SJSA1 (cell line): ENCODE measurements at regions not wholly inside any gene's neighbourhood (a gene's known extent, or its start where the extent isn't known, plus 50 kb on each side); places are given as distances from the start of the nearest gene placed in this dataset.
"Not testable (repeated sequence)": the region's sequence is repeated elsewhere in the genome, so short reads cannot be mapped to it uniquely, and the experiment has no call there.

ENCODE experiments used
- DNase-seq, 2 experiments: peaks; one replicate each; pipeline ENCODE4 v3.0.0-alpha.2; 2015 to 2020; ENCODE audit warnings: low spot score in 2 of 2, low read depth in 1 of 2
- H3K27ac ChIP-seq: fragments of 250-450 bp; sonication (Bioruptor Pico); 2 replicates; pipeline ENCODE4 v1.5.1; 2020; ENCODE audit warnings: mild to moderate bottlenecking, moderate library complexity
- H3K27me3 ChIP-seq: fragments of 250-450 bp; sonication (Bioruptor Pico); replicated peaks from 2 replicates; pipeline ENCODE4 v1.5.1; 2020; ENCODE audit warnings: mild to moderate bottlenecking, moderate library complexity
- H3K36me3 ChIP-seq: fragments of 250-450 bp; sonication (Bioruptor Pico); 2 replicates; pipeline ENCODE4 v1.5.1; 2020; ENCODE audit warnings: mild to moderate bottlenecking
- H3K4me1 ChIP-seq: fragments of 250-450 bp; sonication (Bioruptor Pico); replicated peaks from 2 replicates; pipeline ENCODE4 v1.6.1; 2021; ENCODE audit warnings: mild to moderate bottlenecking
- H3K4me3 ChIP-seq: fragments of 250-450 bp; sonication (Bioruptor Pico); 2 replicates; pipeline ENCODE4 v1.5.1; 2020; ENCODE audit warnings: mild to moderate bottlenecking
- H3K9me3 ChIP-seq: fragments of 250-450 bp; sonication (Bioruptor Pico); replicated peaks from 2 replicates; pipeline ENCODE4 v1.5.1; 2020; ENCODE audit warnings: mild to moderate bottlenecking

GRCh38 chr2:129797489-129798300, 181.8 kb upstream of the RAB6C start:
- H3K9me3 ChIP-seq, result no peaks in the 10 kb centered on the region
- no peak overlapping the region for H3K4me3 ChIP-seq
- H3K27me3 ChIP-seq, result no peaks in the 10 kb centered on the region
- no peaks in the 10 kb centered on the region for H3K36me3 ChIP-seq
- H3K4me1 ChIP-seq, result no peaks in the 10 kb centered on the region
- no peak overlapping the region for H3K27ac ChIP-seq
- DNase-seq, result no peak

- no peaks in the 10 kb centered on the region for H3K36me3 ChIP-seq
- no peaks in the 10 kb centered on the region for H3K4me1 ChIP-seq
- H3K27ac ChIP-seq, result no peak overlapping the region
- H3K9me3 ChIP-seq, result no peaks in the 10 kb centered on the region
- H3K27me3 ChIP-seq, result no peaks in the 10 kb centered on the region
- no peak for DNase-seq
- H3K4me3 ChIP-seq, result no peak overlapping the region
These were observed 181.2 kb upstream of the RAB6C start for GRCh38 chr2:129798301-129798581.

GRCh38 chr2:129798626-129799025, 180.8 kb upstream of the RAB6C start:
- no peaks in the 10 kb centered on the region for H3K9me3 ChIP-seq
- H3K27me3 ChIP-seq, result no peaks in the 10 kb centered on the region
- DNase-seq, result no peak
- H3K4me3 ChIP-seq, result no peak overlapping the region
- no peaks in the 10 kb centered on the region for H3K4me1 ChIP-seq
- H3K36me3 ChIP-seq, result no peaks in the 10 kb centered on the region
- H3K27ac ChIP-seq, result no peak overlapping the region

- no peaks in the 10 kb centered on the region for H3K9me3 ChIP-seq
- no peaks in the 10 kb centered on the region for H3K27me3 ChIP-seq
- no peak overlapping the region for H3K4me3 ChIP-seq
- H3K4me1 ChIP-seq, result no peaks in the 10 kb centered on the region
- DNase-seq, result no peak
- H3K27ac ChIP-seq, result no peak overlapping the region
- H3K36me3 ChIP-seq, result no peaks in the 10 kb centered on the region
These were observed 180.2 kb upstream of the RAB6C start for GRCh38 chr2:129799036-129799958.

GRCh38 chr2:129800285-129800684, 179.2 kb upstream of the RAB6C start:
- H3K36me3 ChIP-seq, result no peaks in the 10 kb centered on the region
- H3K27me3 ChIP-seq, result no peaks in the 10 kb centered on the region
- no peak overlapping the region for H3K27ac ChIP-seq
- no peak for DNase-seq
- no peaks in the 10 kb centered on the region for H3K4me1 ChIP-seq
- H3K9me3 ChIP-seq, result no peaks in the 10 kb centered on the region
- H3K4me3 ChIP-seq, result no peak overlapping the region

GRCh38 chr2:129800686-129801085, 178.8 kb upstream of the RAB6C start:
- Histone ChIP-seq H3K27me3 (no peaks in the 10 kb centered on the region), H3K9me3 (no peaks in the 10 kb centered on the region), H3K4me3 (no peak overlapping the region), H3K27ac (no peak overlapping the region), H3K36me3 (no peaks in the 10 kb centered on the region), H3K4me1 (no peaks in the 10 kb centered on the region)
- DNase-seq, result no peak

- Histone ChIP-seq H3K4me3 (no peak overlapping the region), H3K9me3 (no peaks in the 10 kb centered on the region), H3K36me3 (no peaks in the 10 kb centered on the region), H3K27me3 (no peaks in the 10 kb centered on the region), H3K27ac (no peak overlapping the region), H3K4me1 (no peaks in the 10 kb centered on the region)
- no peak for DNase-seq
These were observed 177.9 kb upstream of the RAB6C start for GRCh38 chr2:129801575-129801974.

- Histone ChIP-seq H3K4me1 (no peaks in the 10 kb centered on the region), H3K4me3 (no peak overlapping the region), H3K36me3 (no peaks in the 10 kb centered on the region), H3K27ac (no peak overlapping the region), H3K9me3 (no peaks in the 10 kb centered on the region), H3K27me3 (no peaks in the 10 kb centered on the region)
- DNase-seq, result no peak
These were observed 177.2 kb upstream of the RAB6C start for GRCh38 chr2:129802290-129802689.

- Histone ChIP-seq H3K27ac (no peak overlapping the region), H3K9me3 (no peaks in the 10 kb centered on the region), H3K36me3 (no peaks in the 10 kb centered on the region), H3K27me3 (no peaks in the 10 kb centered on the region), H3K4me1 (no peaks in the 10 kb centered on the region), H3K4me3 (no peak overlapping the region)
- no peak for DNase-seq
These were observed 176.4 kb upstream of the RAB6C start for GRCh38 chr2:129803032-129803431.

- H3K27ac ChIP-seq, result no peak overlapping the region
- H3K36me3 ChIP-seq, result no peaks in the 10 kb centered on the region
- H3K4me1 ChIP-seq, result no peaks in the 10 kb centered on the region
- 0 out of 2 replicates have a peak, but pooled peaks cover 3% of the 10 kb centered on the region for H3K27me3 ChIP-seq
- no peak overlapping the region for H3K4me3 ChIP-seq
- DNase-seq, result no peak
- H3K9me3 ChIP-seq, result no peaks in the 10 kb centered on the region
These were observed 175.6 kb upstream of the RAB6C start for GRCh38 chr2:129803871-129804270.

GRCh38 chr2:129805899-129806298, 173.6 kb upstream of the RAB6C start:
- Histone ChIP-seq H3K36me3 (no peaks in the 10 kb centered on the region), H3K27me3 (peaks cover 6% of the 10 kb centered on the region; the same call in 1 of the 2 replicates), H3K4me1 (no peaks in the 10 kb centered on the region), H3K9me3 (no peaks in the 10 kb centered on the region), H3K4me3 (no peak overlapping the region), H3K27ac (no peak overlapping the region)
- no peak for DNase-seq

GRCh38 chr2:129806317-129806716, 173.1 kb upstream of the RAB6C start:
- no peaks in the 10 kb centered on the region for H3K4me1 ChIP-seq
- no peaks in the 10 kb centered on the region for H3K36me3 ChIP-seq
- DNase-seq, result no peak
- peaks cover 6% of the 10 kb centered on the region; the same call in 1 of the 2 replicates for H3K27me3 ChIP-seq
- no peaks in the 10 kb centered on the region for H3K9me3 ChIP-seq
- H3K4me3 ChIP-seq, result no peak overlapping the region
- H3K27ac ChIP-seq, result no peak overlapping the region

- no peaks in the 10 kb centered on the region for H3K4me1 ChIP-seq
- H3K36me3 ChIP-seq, result no peaks in the 10 kb centered on the region
- DNase-seq, result no peak
- H3K9me3 ChIP-seq, result no peaks in the 10 kb centered on the region
- no peak overlapping the region for H3K4me3 ChIP-seq
- H3K27ac ChIP-seq, result no peak overlapping the region
- peaks cover 6% of the 10 kb centered on the region; the same call in 1 of the 2 replicates for H3K27me3 ChIP-seq
These were observed 172.5 kb upstream of the RAB6C start for GRCh38 chr2:129806990-129807389.

- H3K27ac ChIP-seq, H3K9me3 ChIP-seq, H3K4me3 ChIP-seq, H3K27me3 ChIP-seq, DNase-seq, H3K4me1 ChIP-seq, H3K36me3 ChIP-seq: not testable (repeated sequence)
These were observed 171.7 kb upstream of the RAB6C start for GRCh38 chr2:129807642-129808338.
